WI38 (cell line): ENCODE measurements at regions not wholly inside any gene's neighbourhood (a gene's known extent, or its start where the extent isn't known, plus 50 kb on each side); places are given as distances from the start of the nearest gene placed in this dataset.

Experiments
- H3K4me3 ChIP-seq: 2 replicates; pipeline ENCODE4 v1.5.1; 2011; ENCODE audit warnings: low read depth, mild to moderate bottlenecking, control low read depth, low read length
- TF ChIP-seq, protein P1 (sequence below): IDR thresholded peaks from 2 replicates; pipeline ENCODE4 v1.5.1; 2012; ENCODE audit warnings: low read depth, mild to moderate bottlenecking, control low read depth, low read length

GRCh38 chr5:114830114-114830513 lies 339.6 kb downstream of the TRIM36 start:
- no peak overlapping the region for H3K4me3 ChIP-seq
- TF ChIP-seq, protein P1, sequence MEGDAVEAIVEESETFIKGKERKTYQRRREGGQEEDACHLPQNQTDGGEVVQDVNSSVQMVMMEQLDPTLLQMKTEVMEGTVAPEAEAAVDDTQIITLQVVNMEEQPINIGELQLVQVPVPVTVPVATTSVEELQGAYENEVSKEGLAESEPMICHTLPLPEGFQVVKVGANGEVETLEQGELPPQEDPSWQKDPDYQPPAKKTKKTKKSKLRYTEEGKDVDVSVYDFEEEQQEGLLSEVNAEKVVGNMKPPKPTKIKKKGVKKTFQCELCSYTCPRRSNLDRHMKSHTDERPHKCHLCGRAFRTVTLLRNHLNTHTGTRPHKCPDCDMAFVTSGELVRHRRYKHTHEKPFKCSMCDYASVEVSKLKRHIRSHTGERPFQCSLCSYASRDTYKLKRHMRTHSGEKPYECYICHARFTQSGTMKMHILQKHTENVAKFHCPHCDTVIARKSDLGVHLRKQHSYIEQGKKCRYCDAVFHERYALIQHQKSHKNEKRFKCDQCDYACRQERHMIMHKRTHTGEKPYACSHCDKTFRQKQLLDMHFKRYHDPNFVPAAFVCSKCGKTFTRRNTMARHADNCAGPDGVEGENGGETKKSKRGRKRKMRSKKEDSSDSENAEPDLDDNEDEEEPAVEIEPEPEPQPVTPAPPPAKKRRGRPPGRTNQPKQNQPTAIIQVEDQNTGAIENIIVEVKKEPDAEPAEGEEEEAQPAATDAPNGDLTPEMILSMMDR, result no peak

DNA sequence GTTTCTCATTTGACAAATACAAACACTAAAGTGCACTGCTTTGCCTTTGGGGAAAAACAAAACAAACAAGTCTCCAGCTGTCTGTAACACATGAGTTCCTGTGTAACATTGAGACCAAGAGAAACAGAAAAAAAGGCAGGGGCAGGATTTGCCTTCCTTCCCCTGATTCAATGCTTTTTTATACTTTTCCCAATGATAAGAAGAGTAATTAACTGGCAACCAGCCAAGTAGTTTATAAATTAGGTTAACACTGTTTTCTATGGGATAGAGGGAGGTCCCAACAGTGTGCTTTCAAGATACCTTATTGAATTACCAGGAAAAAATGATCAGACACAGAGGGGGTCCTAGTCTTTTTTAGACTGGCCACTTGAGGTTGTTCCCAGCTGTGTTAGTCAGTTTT lies 346.8 kb downstream of the TRIM36 start:
- no peak overlapping the region for H3K4me3 ChIP-seq
- TF ChIP-seq, protein P1, result no peak

GRCh38 chr5:114822436-114822835 lies 347.3 kb downstream of the TRIM36 start:
- TF ChIP-seq, protein P1, result no peak

GRCh38 chr5:114790403-114790792 lies 379.3 kb downstream of the TRIM36 start:
- H3K4me3 ChIP-seq, result no peak overlapping the region
- TF ChIP-seq, protein P1, result no peak

More at GRCh38 chr5:114822436-114822835, 347.3 kb downstream of the TRIM36 start:
- no peak overlapping the region for H3K4me3 ChIP-seq

DNA sequence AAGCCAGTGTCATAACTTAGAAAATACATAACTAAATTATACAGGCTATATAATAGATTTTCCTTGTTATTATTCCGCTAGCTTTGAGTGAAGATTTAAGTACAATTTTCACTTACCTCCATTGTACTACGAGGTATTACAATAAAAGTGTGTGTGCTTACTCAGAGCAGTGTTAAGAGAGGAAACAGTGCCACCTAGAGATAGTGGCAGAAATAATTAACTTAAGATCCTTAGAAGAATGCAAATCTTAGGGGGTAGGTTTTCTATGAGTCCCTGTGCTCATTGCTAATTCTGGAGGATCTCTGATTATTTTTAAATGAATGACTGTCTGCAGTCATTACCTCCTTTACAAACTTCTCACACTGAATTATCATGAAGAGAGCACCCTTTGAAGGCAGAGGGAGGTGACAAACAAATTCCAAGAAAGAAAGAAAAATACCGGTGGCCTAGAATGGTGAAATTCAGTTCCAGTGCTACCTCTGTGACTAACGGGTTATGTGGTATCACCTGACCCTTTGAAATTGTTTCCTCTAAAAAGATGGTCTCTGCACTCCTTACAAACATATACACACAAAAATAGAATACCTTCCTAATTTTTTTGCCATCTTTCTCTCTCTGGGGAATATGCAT lies 379.8 kb downstream of the TRIM36 start:
- no peak overlapping the region for H3K4me3 ChIP-seq
- TF ChIP-seq, protein P1, result no peak

GRCh38 chr5:114782869-114783268 lies 386.8 kb downstream of the TRIM36 start:
- H3K4me3 ChIP-seq, result no peak overlapping the region
- TF ChIP-seq, protein P1, result no peak

- TF ChIP-seq, protein P1, result no peak
- H3K4me3 ChIP-seq, result no peak overlapping the region
Measured at GRCh38 chr5:114782177-114782576, 387.5 kb downstream of the TRIM36 start.
